ENCODE measurements at regions not wholly inside any gene's neighbourhood (a gene's known extent, or its start where the extent isn't known, plus 50 kb on each side); places are given as distances from the start of the nearest gene placed in this dataset.
A peak's percentile ranks its signal among the peaks of the same experiment; 100 is the strongest.

DNA sequence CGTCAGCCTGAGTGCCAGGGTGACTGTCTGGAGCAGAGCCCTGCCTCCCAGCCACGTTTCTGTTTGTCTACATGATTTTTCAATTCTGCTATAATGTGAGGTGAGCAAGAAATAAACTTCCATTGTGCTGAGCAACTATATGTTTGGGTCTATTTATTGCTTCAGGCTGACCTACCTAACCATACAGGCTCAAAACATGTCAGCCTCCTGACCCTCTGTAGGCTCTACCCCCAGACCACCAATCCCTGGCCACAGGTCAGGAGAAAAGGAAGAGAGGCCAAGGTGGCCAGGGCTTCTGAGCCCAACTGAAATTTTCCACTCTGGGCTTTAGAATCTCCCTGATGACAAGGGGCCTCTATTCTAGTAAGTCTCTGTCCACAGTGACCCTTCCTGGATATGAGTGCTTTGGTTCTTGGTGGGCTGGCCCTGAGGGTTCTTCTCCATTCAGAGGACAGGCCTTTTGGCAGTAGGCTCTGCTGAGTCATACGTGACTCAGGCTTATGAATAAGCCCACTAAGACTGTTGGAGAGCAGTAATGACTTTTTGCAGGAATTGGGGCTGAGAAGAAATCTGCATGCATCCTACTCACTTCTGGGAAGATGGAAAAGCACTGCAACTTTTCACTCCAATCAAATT is 117.2 kb upstream of the TBCA start (continued):
- TF ChIP-seq, protein P1, sequence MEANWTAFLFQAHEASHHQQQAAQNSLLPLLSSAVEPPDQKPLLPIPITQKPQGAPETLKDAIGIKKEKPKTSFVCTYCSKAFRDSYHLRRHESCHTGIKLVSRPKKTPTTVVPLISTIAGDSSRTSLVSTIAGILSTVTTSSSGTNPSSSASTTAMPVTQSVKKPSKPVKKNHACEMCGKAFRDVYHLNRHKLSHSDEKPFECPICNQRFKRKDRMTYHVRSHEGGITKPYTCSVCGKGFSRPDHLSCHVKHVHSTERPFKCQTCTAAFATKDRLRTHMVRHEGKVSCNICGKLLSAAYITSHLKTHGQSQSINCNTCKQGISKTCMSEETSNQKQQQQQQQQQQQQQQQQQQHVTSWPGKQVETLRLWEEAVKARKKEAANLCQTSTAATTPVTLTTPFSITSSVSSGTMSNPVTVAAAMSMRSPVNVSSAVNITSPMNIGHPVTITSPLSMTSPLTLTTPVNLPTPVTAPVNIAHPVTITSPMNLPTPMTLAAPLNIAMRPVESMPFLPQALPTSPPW (CRISPR knock-in tag; IDR thresholded peaks at IDR 0.05), result no peak
- TF ChIP-seq, protein P2, sequence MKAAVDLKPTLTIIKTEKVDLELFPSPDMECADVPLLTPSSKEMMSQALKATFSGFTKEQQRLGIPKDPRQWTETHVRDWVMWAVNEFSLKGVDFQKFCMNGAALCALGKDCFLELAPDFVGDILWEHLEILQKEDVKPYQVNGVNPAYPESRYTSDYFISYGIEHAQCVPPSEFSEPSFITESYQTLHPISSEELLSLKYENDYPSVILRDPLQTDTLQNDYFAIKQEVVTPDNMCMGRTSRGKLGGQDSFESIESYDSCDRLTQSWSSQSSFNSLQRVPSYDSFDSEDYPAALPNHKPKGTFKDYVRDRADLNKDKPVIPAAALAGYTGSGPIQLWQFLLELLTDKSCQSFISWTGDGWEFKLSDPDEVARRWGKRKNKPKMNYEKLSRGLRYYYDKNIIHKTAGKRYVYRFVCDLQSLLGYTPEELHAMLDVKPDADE (conservative IDR thresholded peaks at IDR 0.05; ENCODE audit: control insufficient read depth, low read depth, low read length), result no peak
- TF ChIP-seq, protein P3, sequence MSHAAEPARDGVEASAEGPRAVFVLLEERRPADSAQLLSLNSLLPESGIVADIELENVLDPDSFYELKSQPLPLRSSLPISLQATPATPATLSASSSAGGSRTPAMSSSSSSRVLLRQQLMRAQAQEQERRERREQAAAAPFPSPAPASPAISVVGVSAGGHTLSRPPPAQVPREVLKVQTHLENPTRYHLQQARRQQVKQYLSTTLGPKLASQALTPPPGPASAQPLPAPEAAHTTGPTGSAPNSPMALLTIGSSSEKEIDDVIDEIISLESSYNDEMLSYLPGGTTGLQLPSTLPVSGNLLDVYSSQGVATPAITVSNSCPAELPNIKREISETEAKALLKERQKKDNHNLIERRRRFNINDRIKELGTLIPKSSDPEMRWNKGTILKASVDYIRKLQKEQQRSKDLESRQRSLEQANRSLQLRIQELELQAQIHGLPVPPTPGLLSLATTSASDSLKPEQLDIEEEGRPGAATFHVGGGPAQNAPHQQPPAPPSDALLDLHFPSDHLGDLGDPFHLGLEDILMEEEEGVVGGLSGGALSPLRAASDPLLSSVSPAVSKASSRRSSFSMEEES (CRISPR knock-in tag; IDR thresholded peaks at IDR 0.05), result no peak
- TF ChIP-seq PHF21A (IDR thresholded peaks at IDR 0.05; ENCODE audit: borderline replicate concordance, low read depth) (no peak), CBX3 (IDR thresholded peaks at IDR 0.05; ENCODE audit: borderline replicate concordance in 1 of 2, low read length in 2 of 2) (0 out of 3 replicates have a peak, but pooled peaks of 1 of the 2 experiments have one; percentile 15), MTA3 (IDR thresholded peaks at IDR 0.05; ENCODE audit: borderline replicate concordance) (0 out of 2 replicates have a peak, but pooled peaks have one; percentile 27), JUN (IDR thresholded peaks at IDR 0.05; ENCODE audit: borderline replicate concordance, low read depth, low read length) (peak; percentile 88), JUN (CRISPR knock-in tag; IDR thresholded peaks at IDR 0.05; ENCODE audit: borderline replicate concordance) (no peak), MEF2A (IDR thresholded peaks at IDR 0.05; ENCODE audit: control insufficient read depth, low read depth, low read length) (no peak), ELF1 (tag; IDR thresholded peaks at IDR 0.05) (no peak), ZNF639 (CRISPR knock-in tag; conservative IDR thresholded peaks at IDR 0.05 in 1 of 2, IDR thresholded peaks at IDR 0.05 in 1 of 2) (0 out of 4 replicates have a peak, but pooled peaks of 1 of the 2 experiments have one; percentile 40), TRIM25 (IDR thresholded peaks at IDR 0.05; ENCODE audit: borderline replicate concordance) (no peak), CREB1 (IDR thresholded peaks at IDR 0.05) (no peak), CREB1 (CRISPR knock-in tag; IDR thresholded peaks at IDR 0.05) (no peak), GTF3C2 (IDR thresholded peaks at IDR 0.05; ENCODE audit: borderline replicate concordance, extremely low read depth, insufficient read length) (no peak)
